H7 (cell line): ENCODE measurements at regions not wholly inside any gene's neighbourhood (a gene's known extent, or its start where the extent isn't known, plus 50 kb on each side); places are given as distances from the start of the nearest gene placed in this dataset.

Experiments used
- DNase-seq: peaks from one replicate; pipeline ENCODE4 v3.0.0; 2012
- H3K27me3 ChIP-seq: 2 replicates; pipeline ENCODE4 v1.6.0; 2011; ENCODE audit warnings: mild to moderate bottlenecking, low read length; ENCODE audit not compliant: control insufficient read depth, insufficient read depth
- H3K36me3 ChIP-seq: replicated peaks from 2 replicates; pipeline ENCODE4 v1.5.1; 2011; ENCODE audit warnings: low read length; ENCODE audit not compliant: control insufficient read depth, insufficient read depth
- H3K4me3 ChIP-seq: 2 replicates; pipeline ENCODE4 v1.5.1; 2011; ENCODE audit warnings: low read depth, mild to moderate bottlenecking, control low read depth, low read length, moderate library complexity; ENCODE audit not compliant: insufficient read depth

- Histone ChIP-seq H3K4me3 (no peak overlapping the region), H3K36me3 (no peaks in the 10 kb centered on the region), H3K27me3 (no peaks in the 10 kb centered on the region)
- DNase-seq, result no peak
Observed at GRCh38 chr6:141492521-141493284, 640.0 kb upstream of the GJE1 start.

GRCh38 chr6:141491684-141492083 lies 641.0 kb upstream of the GJE1 start:
- DNase-seq, result no peak
- H3K4me3 ChIP-seq, result no peak overlapping the region
- no peaks in the 10 kb centered on the region for H3K36me3 ChIP-seq
- H3K27me3 ChIP-seq, result no peaks in the 10 kb centered on the region

GRCh38 chr6:141490982-141491381 lies 641.7 kb upstream of the GJE1 start:
- Histone ChIP-seq H3K4me3 (no peak overlapping the region), H3K27me3 (no peaks in the 10 kb centered on the region), H3K36me3 (no peaks in the 10 kb centered on the region)
- DNase-seq, result no peak

GRCh38 chr6:141488488-141488887 lies 644.2 kb upstream of the GJE1 start:
- Histone ChIP-seq H3K27me3 (no peaks in the 10 kb centered on the region), H3K36me3 (no peaks in the 10 kb centered on the region), H3K4me3 (no peak overlapping the region)
- no peak for DNase-seq

GRCh38 chr6:141486942-141487341 lies 645.8 kb upstream of the GJE1 start:
- no peak overlapping the region for H3K4me3 ChIP-seq
- H3K36me3 ChIP-seq, result no peaks in the 10 kb centered on the region
- no peak for DNase-seq
- H3K27me3 ChIP-seq, result no peaks in the 10 kb centered on the region

GRCh38 chr6:141484711-141485110 lies 648.0 kb upstream of the GJE1 start:
- H3K36me3 ChIP-seq, result no peaks in the 10 kb centered on the region
- DNase-seq, result no peak
- H3K4me3 ChIP-seq, result no peak overlapping the region
- no peaks in the 10 kb centered on the region for H3K27me3 ChIP-seq

- Histone ChIP-seq H3K27me3 (no peaks in the 10 kb centered on the region), H3K36me3 (no peaks in the 10 kb centered on the region), H3K4me3 (no peak overlapping the region)
- no peak for DNase-seq
Observed at GRCh38 chr6:141483598-141484061, 649.1 kb upstream of the GJE1 start.

- no peak for DNase-seq
- H3K4me3 ChIP-seq, result no peak overlapping the region
- no peaks in the 10 kb centered on the region for H3K36me3 ChIP-seq
- H3K27me3 ChIP-seq, result no peaks in the 10 kb centered on the region
Observed at GRCh38 chr6:141482796-141483597, 649.7 kb upstream of the GJE1 start.

GRCh38 chr6:141475259-141475658 lies 657.5 kb upstream of the GJE1 start:
- DNase-seq, result no peak
- no peak overlapping the region for H3K4me3 ChIP-seq
- no peaks in the 10 kb centered on the region for H3K27me3 ChIP-seq
- no peaks in the 10 kb centered on the region for H3K36me3 ChIP-seq

- no peak overlapping the region for H3K4me3 ChIP-seq
- no peaks in the 10 kb centered on the region for H3K27me3 ChIP-seq
- no peaks in the 10 kb centered on the region for H3K36me3 ChIP-seq
- no peak for DNase-seq
Observed at GRCh38 chr6:141472162-141472928, 660.4 kb upstream of the GJE1 start.

GRCh38 chr6:141470810-141471209 lies 661.9 kb upstream of the GJE1 start:
- H3K4me3 ChIP-seq, result no peak overlapping the region
- no peaks in the 10 kb centered on the region for H3K27me3 ChIP-seq
- DNase-seq, result no peak
- no peaks in the 10 kb centered on the region for H3K36me3 ChIP-seq

- H3K27me3 ChIP-seq, result no peaks in the 10 kb centered on the region
- no peak for DNase-seq
- no peak overlapping the region for H3K4me3 ChIP-seq
- H3K36me3 ChIP-seq, result no peaks in the 10 kb centered on the region
Observed at GRCh38 chr6:141467881-141468280, 664.8 kb upstream of the GJE1 start.

- Histone ChIP-seq H3K36me3 (no peaks in the 10 kb centered on the region), H3K27me3 (no peaks in the 10 kb centered on the region), H3K4me3 (no peak overlapping the region)
- DNase-seq, result no peak
Observed at GRCh38 chr6:141467041-141467440, 665.7 kb upstream of the GJE1 start.

- Histone ChIP-seq H3K27me3 (no peaks in the 10 kb centered on the region), H3K36me3 (no peaks in the 10 kb centered on the region), H3K4me3 (no peak overlapping the region)
- DNase-seq, result no peak
Observed at GRCh38 chr6:141464896-141465295, 667.8 kb upstream of the GJE1 start.
